Adipose tissue (tissue), 3 donors: ENCODE measurements at regions not wholly inside any gene's neighbourhood (a gene's known extent, or its start where the extent isn't known, plus 50 kb on each side); places are given as distances from the start of the nearest gene placed in this dataset.

ENCODE experiments used
- H3K27ac ChIP-seq: one replicate; pipeline ENCODE4 v1.5.1; 2013; ENCODE audit warnings: low read depth, low read length
- WGBS, 3 donors: extraction: QIAGEN DNeasy Blood & Tissue Kit; methylation state at CpG; one replicate each; pipeline ENCODE4 v1.1.7; 2013; 5-methylcytosine and 5-hydroxymethylcytosine counted together
- donor health status: healthy with polysubstance abuse.
- donor health status: Bipolar disorder and iron deficiency.
- donor health status: healthy.

GRCh38 chr1:93751377-93752250 is 70.0 kb upstream of the BCAR3 start:
- H3K27ac ChIP-seq, result no peak overlapping the region
- WGBS, 3 donors, result 81 to 84% (median 82%) methylated on average over 6 of the region's 6 CpGs

GRCh38 chr1:93750955-93751354 is 69.3 kb upstream of the BCAR3 start:
- no peak overlapping the region for H3K27ac ChIP-seq
- 41 to 73% (median 43%) methylated on average over 6 of the region's 6 CpGs for WGBS, 3 donors

- 33 to 70% (median 57%) methylated on average over 2 of the region's 2 CpGs for WGBS, 3 donors
- H3K27ac ChIP-seq, result no peak overlapping the region
Measured at GRCh38 chr1:93749894-93750301, 68.3 kb upstream of the BCAR3 start.

DNA sequence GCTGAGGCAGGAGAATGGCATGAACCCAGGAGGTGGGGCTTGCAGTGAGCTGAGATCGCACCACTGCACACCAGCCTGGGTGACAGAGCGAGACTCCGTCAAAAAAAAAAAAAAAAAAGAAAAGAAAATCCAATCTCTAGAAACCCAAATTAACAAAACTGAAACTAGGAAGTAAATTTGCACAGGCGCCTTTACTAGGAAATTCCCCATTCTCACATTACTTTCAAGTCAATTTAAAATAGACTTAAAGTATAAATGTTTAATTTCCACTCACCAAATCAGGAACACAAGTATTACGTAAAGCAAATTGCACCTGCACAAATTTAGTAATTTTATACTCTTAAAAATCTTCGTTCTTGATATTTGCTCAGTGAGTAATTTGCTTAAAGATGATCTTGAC is 67.8 kb upstream of the BCAR3 start:
- H3K27ac ChIP-seq, result no peak overlapping the region
- 70 to 75% (median 73%) methylated on average over 6 of the region's 6 CpGs for WGBS, 3 donors

GRCh38 chr1:93746021-93746812 is 64.6 kb upstream of the BCAR3 start:
- no peak overlapping the region for H3K27ac ChIP-seq
- 79 to 90% (median 85%) methylated on average over 6 of the region's 6 CpGs for whole genome bisulfite sequencing, 3 donors

DNA sequence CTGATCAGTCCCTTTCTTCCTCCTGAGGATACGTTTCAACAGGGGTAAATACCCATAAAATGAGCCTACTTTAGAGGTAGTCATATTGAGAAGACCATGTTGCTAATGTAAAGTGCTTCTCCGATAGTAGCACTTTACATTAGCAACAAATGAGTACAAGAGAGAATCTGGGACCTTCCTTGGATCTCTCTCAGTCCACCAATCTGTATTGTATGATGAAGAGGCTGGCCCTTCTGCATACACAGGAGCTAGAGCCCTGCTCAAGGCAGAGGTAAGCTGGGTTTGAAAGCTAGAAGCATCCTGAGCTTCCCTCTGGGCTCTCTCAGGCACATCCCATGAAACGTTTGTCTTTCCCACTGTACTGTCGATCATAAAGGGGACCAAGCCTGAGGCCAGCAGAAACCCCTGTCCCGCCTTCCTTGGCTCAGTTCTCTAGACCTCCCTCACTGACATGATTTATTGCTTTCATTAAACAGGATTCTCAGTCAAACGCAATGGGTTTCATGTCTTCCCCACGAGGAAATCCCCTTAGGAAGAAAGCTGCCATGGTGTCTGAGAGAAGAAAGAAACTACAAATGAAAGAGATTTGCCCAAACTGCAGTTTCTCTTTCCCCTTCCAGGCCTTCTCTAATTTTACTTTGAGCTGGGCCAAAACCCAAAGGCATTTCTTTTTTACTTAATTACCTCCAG is 62.8 kb upstream of the BCAR3 start:
- H3K27ac ChIP-seq, result no peak overlapping the region
- WGBS, 3 donors, result 53 to 68% (median 63%) methylated on average over 7 of the region's 7 CpGs

GRCh38 chr1:93743465-93743864 is 61.8 kb upstream of the BCAR3 start:
- H3K27ac ChIP-seq, result no peak overlapping the region
- 38 to 95% (median 87%) methylated on average over 1 of the region's 1 CpG for WGBS, 3 donors

DNA sequence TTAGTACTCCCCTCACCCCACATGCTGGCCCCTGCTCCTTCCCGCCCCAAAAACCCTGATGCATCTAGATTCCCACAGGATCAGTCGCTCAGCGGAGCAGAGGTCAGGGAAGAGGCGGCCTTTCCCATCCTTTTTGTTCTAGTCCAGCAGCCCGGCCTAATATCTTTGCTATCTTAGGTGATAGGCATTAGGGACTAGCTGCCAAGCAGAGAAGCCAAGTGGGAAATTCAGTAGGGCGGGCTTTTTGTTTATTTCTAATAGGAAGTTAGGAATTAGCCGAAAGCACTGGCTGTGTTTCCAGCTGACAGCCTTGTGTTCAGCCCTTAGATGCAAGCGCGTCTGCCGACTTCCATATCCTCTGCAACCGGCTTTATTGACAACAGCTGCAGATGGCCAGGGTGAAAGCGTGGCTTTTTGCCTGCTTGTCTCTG is 59.0 kb upstream of the BCAR3 start:
- 36 to 66% (median 47%) methylated on average over 12 of the region's 12 CpGs for whole genome bisulfite sequencing, 3 donors

DNA sequence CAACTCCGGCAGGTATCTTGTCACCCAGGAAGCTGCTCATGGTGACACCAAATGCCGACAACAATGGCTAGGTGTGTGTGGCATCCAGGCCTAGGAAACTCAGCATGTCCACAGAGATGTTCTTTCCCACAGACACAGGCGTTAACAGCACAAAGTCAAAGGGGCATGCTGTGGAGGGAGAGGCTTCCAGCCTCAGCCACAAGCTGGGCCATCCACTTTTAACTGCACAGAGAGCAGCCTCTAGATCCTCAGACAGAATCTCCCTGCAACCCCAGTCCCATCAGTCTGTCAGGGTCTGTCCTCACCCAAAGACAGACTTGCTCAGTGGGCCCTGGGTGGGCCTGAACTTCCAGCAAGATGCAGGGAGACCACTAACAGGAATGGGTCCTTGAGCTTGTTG is 58.5 kb upstream of the BCAR3 start:
- whole genome bisulfite sequencing, 3 donors, result 88 to 98% (median 89%) methylated on average over 3 of the region's 3 CpGs

More for the DNA sequence above, 59.0 kb upstream of the BCAR3 start:
- peak overlapping the region; percentile 32 for H3K27ac ChIP-seq

DNA sequence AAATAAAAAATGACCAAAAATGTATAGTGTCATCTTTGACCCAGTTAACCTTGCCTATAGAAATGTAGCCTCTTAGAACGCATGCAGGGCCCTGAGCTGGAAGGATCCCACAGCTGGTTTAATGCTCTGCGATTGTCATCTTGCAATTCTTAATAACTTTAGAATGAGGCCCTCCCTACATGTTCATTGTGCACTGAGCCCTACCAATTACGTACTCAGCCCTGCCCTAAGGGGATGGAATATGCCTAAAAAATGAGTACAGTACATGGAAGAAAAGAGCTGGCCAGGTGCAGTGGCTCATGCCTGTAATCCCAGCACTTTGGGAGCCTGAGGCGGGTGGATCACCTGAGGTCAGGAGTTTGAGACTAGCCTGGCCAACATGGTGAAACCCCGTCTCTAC is 57.8 kb upstream of the BCAR3 start:
- WGBS, 3 donors, result 91 to 96% (median 95%) methylated on average over 5 of the region's 5 CpGs
- H3K27ac ChIP-seq, result no peak overlapping the region

More for the DNA sequence above, 58.5 kb upstream of the BCAR3 start:
- no peak overlapping the region for H3K27ac ChIP-seq

GRCh38 chr1:93738926-93739325 is 57.3 kb upstream of the BCAR3 start:
- 82 to 85% (median 83%) methylated on average over 5 of the region's 5 CpGs for WGBS, 3 donors
- no peak overlapping the region for H3K27ac ChIP-seq

GRCh38 chr1:93738075-93738622 is 56.5 kb upstream of the BCAR3 start:
- H3K27ac ChIP-seq, result no peak overlapping the region
- WGBS, 3 donors, result 73 to 90% (median 89%) methylated on average over 7 of the region's 7 CpGs

- no peak overlapping the region for H3K27ac ChIP-seq
- 96 to 98% (median 96%) methylated on average over 3 of the region's 3 CpGs for WGBS, 3 donors
Measured at GRCh38 chr1:93735722-93736121, 54.1 kb upstream of the BCAR3 start.

DNA sequence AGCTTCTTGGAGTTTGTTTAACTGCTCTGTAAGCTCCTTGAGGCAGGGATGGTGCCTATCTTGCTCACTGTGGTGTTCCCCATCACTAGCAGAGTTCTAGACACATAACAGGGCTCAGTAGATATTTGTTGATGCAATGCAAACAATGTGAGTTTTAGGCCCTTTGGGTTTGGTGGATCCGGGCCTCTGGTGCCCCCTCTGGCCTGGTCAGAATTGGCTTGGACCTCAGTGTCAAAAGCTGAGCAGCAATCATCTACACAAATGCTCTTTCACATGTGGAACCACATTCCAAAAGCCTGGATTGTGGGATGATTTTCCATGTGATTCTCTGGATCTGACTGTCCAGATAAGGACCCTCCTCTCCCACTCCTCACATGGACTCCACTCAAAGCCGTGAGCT is 53.4 kb upstream of the BCAR3 start:
- 79 to 93% (median 89%) methylated on average over 2 of the region's 2 CpGs for WGBS, 3 donors
- H3K27ac ChIP-seq, result no peak overlapping the region

- 88 to 91% (median 91%) methylated on average over 7 of the region's 7 CpGs for WGBS, 3 donors
Measured at GRCh38 chr1:93733340-93733739, 51.7 kb upstream of the BCAR3 start.

GRCh38 chr1:93732514-93732913 is 50.9 kb upstream of the BCAR3 start:
- WGBS, 3 donors, result 52 to 54% (median 53%) methylated on average over 4 of the region's 4 CpGs
- H3K27ac ChIP-seq, result no peak overlapping the region

More at GRCh38 chr1:93733340-93733739, 51.7 kb upstream of the BCAR3 start:
- no peak overlapping the region for H3K27ac ChIP-seq
